ENCODE measurements at regions not wholly inside any gene's neighbourhood (a gene's known extent, or its start where the extent isn't known, plus 50 kb on each side); places are given as distances from the start of the nearest gene placed in this dataset.

GRCh38 chr17:33623841-33624240 lies 330.7 kb upstream of the ASIC2 start:
- intact Hi-C loops (cut with DNase I), result no loop called here
- no peaks in the 10 kb centered on the region for H3K9me3 ChIP-seq (replicated peaks in 1 of 3)

GRCh38 chr17:33628500-33629346 lies 335.6 kb upstream of the ASIC2 start:
- H3K4me3 ChIP-seq, result no peak overlapping the region
- intact Hi-C loops (cut with DNase I), result no loop called here
- no peaks in the 10 kb centered on the region for H3K9me3 ChIP-seq (replicated peaks in 1 of 3)
- H3K27me3 ChIP-seq, result no peaks in the 10 kb centered on the region
- 62 to 79% (median 76%) methylated on average over 7 of the region's 7 CpGs for WGBS, 4 donors
- H3K36me3 ChIP-seq (replicated peaks in 1 of 2), result no peaks in the 10 kb centered on the region
- no peaks in the 10 kb centered on the region for H3K4me1 ChIP-seq (replicated peaks in 1 of 2)
- DNase-seq, result no peak
- TF ChIP-seq POLR2A (IDR thresholded peaks at IDR 0.05) (no peak), CTCF (IDR thresholded peaks at IDR 0.05) (no peak)
- H3K27ac ChIP-seq, result no peak overlapping the region

More at GRCh38 chr17:33623841-33624240, 330.7 kb upstream of the ASIC2 start:
- no peak for DNase-seq
- WGBS, 4 donors, result 52 to 65% (median 57%) methylated on average over 3 of the region's 3 CpGs
- H3K4me3 ChIP-seq, result no peak overlapping the region
- H3K36me3 ChIP-seq (replicated peaks in 1 of 2), result no peaks in the 10 kb centered on the region
- no peaks in the 10 kb centered on the region for H3K27me3 ChIP-seq
- TF ChIP-seq CTCF (IDR thresholded peaks at IDR 0.05) (no peak), POLR2A (IDR thresholded peaks at IDR 0.05) (no peak)
- no peaks in the 10 kb centered on the region for H3K4me1 ChIP-seq (replicated peaks in 1 of 2)
- peak overlapping the region in 1 of 5 donors; percentile 7 for H3K27ac ChIP-seq

- Histone ChIP-seq H3K9me3 (replicated peaks in 1 of 3) (no peaks in the 10 kb centered on the region), H3K27ac (no peak overlapping the region), H3K4me1 (replicated peaks in 1 of 2) (no peaks in the 10 kb centered on the region), H3K36me3 (replicated peaks in 1 of 2) (no peaks in the 10 kb centered on the region), H3K4me3 (no peak overlapping the region), H3K27me3 (no peaks in the 10 kb centered on the region)
- no peak for DNase-seq
- 68 to 78% (median 73%) methylated on average over 6 of the region's 6 CpGs for WGBS, 4 donors
- intact Hi-C loops (cut with DNase I), result no loop called here
- TF ChIP-seq CTCF (IDR thresholded peaks at IDR 0.05) (no peak), POLR2A (IDR thresholded peaks at IDR 0.05) (no peak)
Observed at GRCh38 chr17:33633446-33633845, 340.4 kb upstream of the ASIC2 start.

DNA sequence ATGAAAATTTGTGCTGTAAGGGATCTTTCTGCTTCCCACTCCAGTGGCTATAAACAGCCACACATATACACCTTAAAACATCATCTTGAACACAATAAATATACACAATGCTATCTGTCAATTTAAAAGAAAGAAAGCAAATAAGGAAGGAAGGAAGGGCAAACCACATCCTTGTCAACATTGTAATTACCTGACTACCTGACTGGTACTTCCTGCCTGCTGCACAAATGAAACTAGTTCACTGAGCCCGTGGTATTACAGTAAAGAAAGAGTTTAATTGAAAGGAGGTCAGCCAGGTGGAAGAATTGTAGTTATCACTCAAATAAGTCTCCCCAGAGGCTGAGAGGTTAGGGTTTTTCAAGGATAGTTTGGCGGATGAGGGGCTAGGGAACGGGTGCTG lies 344.4 kb upstream of the ASIC2 start:
- H3K4me1 ChIP-seq (replicated peaks in 1 of 2), result no peaks in the 10 kb centered on the region
- no peaks in the 10 kb centered on the region for H3K36me3 ChIP-seq (replicated peaks in 1 of 2)
- no peak for TF ChIP-seq CTCF (IDR thresholded peaks at IDR 0.05)
- TF ChIP-seq POLR2A (IDR thresholded peaks at IDR 0.05), result no peak
- H3K27ac ChIP-seq, result no peak overlapping the region
- H3K9me3 ChIP-seq (replicated peaks in 1 of 3), result no peaks in the 10 kb centered on the region
- H3K27me3 ChIP-seq, result no peaks in the 10 kb centered on the region
- DNase-seq, result no peak
- WGBS, 4 donors, result 62 to 79% (median 64%) methylated on average over 3 of the region's 3 CpGs
- no peak overlapping the region for H3K4me3 ChIP-seq
- intact Hi-C loops (cut with DNase I), result no loop called here
